ENCODE measurements at regions not wholly inside any gene's neighbourhood (a gene's known extent, or its start where the extent isn't known, plus 50 kb on each side); places are given as distances from the start of the nearest gene placed in this dataset.

DNA sequence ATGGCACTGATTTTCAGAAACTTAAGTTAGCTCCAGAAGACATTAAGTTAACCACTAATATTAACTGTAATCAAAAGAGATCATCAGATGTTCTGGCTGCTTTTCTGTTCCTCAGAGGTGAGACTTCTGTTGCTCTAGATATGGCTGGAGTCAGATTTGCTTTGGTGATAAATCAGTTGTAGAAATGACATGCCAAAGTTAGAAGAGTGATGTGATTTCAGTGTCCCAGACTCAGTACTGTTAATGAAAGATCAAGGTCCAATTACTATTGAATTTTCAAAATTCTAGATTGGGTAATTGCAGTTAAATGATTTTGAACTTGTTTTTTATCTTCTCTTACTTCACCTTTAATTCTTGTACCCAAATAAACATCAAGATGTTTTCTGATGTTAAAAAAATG lies 402.4 kb upstream of the SYNCRIP start:
- TF ChIP-seq, protein P1, sequence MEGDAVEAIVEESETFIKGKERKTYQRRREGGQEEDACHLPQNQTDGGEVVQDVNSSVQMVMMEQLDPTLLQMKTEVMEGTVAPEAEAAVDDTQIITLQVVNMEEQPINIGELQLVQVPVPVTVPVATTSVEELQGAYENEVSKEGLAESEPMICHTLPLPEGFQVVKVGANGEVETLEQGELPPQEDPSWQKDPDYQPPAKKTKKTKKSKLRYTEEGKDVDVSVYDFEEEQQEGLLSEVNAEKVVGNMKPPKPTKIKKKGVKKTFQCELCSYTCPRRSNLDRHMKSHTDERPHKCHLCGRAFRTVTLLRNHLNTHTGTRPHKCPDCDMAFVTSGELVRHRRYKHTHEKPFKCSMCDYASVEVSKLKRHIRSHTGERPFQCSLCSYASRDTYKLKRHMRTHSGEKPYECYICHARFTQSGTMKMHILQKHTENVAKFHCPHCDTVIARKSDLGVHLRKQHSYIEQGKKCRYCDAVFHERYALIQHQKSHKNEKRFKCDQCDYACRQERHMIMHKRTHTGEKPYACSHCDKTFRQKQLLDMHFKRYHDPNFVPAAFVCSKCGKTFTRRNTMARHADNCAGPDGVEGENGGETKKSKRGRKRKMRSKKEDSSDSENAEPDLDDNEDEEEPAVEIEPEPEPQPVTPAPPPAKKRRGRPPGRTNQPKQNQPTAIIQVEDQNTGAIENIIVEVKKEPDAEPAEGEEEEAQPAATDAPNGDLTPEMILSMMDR (IDR thresholded peaks at IDR 0.05) = no peak
- no peak for TF ChIP-seq POLR2A (IDR thresholded peaks at IDR 0.05)

Measured in body of pancreas (tissue), 4 donors.